ENCODE measurements at regions not wholly inside any gene's neighbourhood (a gene's known extent, or its start where the extent isn't known, plus 50 kb on each side); places are given as distances from the start of the nearest gene placed in this dataset.

DNA sequence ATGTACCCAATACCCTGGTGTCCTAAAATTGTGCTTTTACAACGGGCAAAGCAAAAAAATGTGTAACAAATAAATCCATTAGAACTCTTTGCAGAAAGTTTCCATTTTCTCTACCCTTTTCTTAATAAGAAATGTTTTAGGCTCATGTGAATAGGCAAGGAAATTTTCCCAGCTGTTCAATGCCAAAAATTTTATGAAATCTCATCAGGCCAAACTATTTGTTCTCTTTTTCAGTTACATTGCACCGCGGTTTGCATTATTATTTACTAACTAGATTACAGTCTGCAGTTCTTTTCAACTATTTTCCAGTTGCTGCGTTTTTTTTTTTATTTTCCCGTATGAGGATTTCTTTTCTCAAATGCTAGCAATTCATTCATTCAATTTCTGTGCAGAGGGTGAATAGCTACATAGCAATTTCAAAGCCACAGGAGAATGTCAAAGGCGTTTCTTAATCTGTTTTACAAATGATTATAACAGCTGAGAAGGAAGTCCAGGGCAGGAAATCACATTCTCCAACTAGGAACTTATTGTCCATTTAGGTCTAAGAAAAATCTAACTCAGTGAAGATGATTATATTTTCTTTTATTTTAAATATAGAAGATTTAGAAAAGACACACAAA is 367.5 kb upstream of the MMADHC start:
- Histone ChIP-seq H3K4me3 (no peak overlapping the region), H3K4me1 (replicated peaks in 1 of 2; ENCODE audit: control insufficient read depth in 2 of 2, insufficient read depth in 2 of 2, low read length in 2 of 2) (no peaks in the 10 kb centered on the region), H3K9me3 (replicated peaks; ENCODE audit: control insufficient read depth, insufficient read depth, low read depth, low read length) (no peaks in the 10 kb centered on the region), H3K27ac (ENCODE audit: extremely low read depth, low read depth, low read length) (no peak overlapping the region), H2AFZ (ENCODE audit: low read depth, low read length) (no peak overlapping the region), H3K9me1 (ENCODE audit: control insufficient read depth, insufficient read depth, low read length) (no peaks in the 10 kb centered on the region), H3K79me2 (ENCODE audit: control insufficient read depth, insufficient read depth, low read length) (no peaks in the 10 kb centered on the region), H3K4me2 (ENCODE audit: insufficient read depth, low read length) (no peak overlapping the region), H3K9ac (ENCODE audit: insufficient read depth in 1 of 2, low read depth in 2 of 2, low read length in 2 of 2) (no peak overlapping the region), H4K20me1 (replicated peaks; ENCODE audit: control insufficient read depth, insufficient read depth, low read length) (no peaks in the 10 kb centered on the region), H3K36me3 (ENCODE audit: control insufficient read depth, insufficient read depth, low read length) (no peaks in the 10 kb centered on the region), H3K27me3 (ENCODE audit: control insufficient read depth in 2 of 2, insufficient read depth in 2 of 2, low read length in 2 of 2) (no peaks in the 10 kb centered on the region)
- no TSS peak for BruUV-seq (replicated peaks)
- no peak for DNase-seq (ENCODE audit: extremely low read depth in 1 of 4, low spot score in 3 of 4)
- no peak for TF ChIP-seq TCF3 (CRISPR knock-in tag; IDR thresholded peaks at IDR 0.05)
- TF ChIP-seq, protein P1, sequence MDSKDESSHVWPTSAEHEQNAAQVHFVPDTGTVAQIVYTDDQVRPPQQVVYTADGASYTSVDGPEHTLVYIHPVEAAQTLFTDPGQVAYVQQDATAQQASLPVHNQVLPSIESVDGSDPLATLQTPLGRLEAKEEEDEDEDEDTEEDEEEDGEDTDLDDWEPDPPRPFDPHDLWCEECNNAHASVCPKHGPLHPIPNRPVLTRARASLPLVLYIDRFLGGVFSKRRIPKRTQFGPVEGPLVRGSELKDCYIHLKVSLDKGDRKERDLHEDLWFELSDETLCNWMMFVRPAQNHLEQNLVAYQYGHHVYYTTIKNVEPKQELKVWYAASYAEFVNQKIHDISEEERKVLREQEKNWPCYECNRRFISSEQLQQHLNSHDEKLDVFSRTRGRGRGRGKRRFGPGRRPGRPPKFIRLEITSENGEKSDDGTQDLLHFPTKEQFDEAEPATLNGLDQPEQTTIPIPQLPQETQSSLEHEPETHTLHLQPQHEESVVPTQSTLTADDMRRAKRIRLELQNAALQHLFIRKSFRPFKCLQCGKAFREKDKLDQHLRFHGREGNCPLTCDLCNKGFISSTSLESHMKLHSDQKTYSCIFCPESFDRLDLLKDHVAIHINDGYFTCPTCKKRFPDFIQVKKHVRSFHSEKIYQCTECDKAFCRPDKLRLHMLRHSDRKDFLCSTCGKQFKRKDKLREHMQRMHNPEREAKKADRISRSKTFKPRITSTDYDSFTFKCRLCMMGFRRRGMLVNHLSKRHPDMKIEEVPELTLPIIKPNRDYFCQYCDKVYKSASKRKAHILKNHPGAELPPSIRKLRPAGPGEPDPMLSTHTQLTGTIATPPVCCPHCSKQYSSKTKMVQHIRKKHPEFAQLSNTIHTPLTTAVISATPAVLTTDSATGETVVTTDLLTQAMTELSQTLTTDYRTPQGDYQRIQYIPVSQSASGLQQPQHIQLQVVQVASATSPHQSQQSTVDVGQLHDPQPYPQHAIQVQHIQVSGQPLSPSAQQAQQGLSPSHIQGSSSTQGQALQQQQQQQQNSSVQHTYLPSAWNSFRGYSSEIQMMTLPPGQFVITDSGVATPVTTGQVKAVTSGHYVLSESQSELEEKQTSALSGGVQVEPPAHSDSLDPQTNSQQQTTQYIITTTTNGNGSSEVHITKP (IDR thresholded peaks at IDR 0.05; ENCODE audit: partially characterized antibody) = no peak
- CTCF ChIA-PET (ENCODE audit: low intra/inter-chr PET ratio) = no interaction called here
- no peak for ATAC-seq
- intact Hi-C loops (cut with micrococcal nuclease) (no loop called here), in situ Hi-C loops (cut with MboI) (no loop called here)
- POLR2A ChIA-PET = no interaction called here
- no peak for FAIRE-seq
- 2% methylated on average over 6 of the region's 6 CpGs for WGBS (ENCODE audit: insufficient coverage, low coverage, missing lambda C conversion rate)

All from K562 (cell line).